ENCODE measurements at regions not wholly inside any gene's neighbourhood (a gene's known extent, or its start where the extent isn't known, plus 50 kb on each side); places are given as distances from the start of the nearest gene placed in this dataset.

DNA sequence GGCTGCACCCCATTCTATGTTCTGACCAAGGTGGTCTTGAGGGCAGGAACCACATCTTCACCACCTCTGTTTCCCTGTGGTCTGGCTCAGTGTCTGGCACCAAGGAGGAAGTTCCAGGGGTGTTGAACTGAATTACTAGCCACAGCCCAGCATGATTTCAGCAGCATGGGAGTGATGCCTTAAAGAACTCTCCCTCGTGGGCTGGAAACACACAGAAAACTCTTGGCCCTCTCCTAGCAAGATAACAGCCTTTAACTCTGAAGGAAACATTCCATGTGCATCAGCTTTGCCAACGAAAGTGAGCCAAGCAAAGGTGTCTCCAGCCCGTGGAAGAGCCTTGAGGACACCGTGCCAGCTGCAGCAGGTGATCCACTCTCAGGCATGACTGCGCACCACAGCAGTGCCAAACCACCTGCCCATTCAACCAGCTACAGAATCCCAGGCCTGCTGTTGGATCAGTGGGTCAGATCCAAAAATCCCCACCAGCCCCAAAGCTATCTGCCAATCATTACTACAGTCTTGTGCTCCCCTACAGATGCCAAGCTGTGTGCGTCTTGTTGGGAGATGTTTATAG is 124.8 kb downstream of the TTC32 start:
- no peak for DNase-seq

- DNase-seq, result no peak
Measured at GRCh38 chr2:19775838-19776237, 125.9 kb downstream of the TTC32 start.

GRCh38 chr2:19775315-19775714 is 126.5 kb downstream of the TTC32 start:
- DNase-seq, result no peak

DNA sequence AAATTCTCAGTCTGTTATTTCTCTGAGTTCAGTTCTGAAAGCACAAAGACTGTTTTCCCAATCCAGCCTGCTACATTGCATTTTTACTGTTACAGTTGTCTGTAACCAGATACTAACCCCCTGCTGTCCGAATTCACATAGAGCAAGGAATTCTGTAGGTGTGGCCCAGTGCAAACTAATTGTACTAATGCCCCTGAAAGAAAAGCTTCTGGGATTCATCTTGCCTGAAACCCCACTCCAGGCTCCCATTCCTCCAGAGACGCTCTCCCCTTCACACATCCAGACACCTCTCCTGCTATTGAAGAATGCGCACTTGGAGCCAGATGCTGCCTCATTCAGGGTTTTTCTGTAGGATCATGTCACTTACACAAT is 127.0 kb downstream of the TTC32 start:
- no peak for DNase-seq

- no peak for DNase-seq
Measured at GRCh38 chr2:19772981-19773380, 128.8 kb downstream of the TTC32 start.

GRCh38 chr2:19769513-19769912 is 132.3 kb downstream of the TTC32 start:
- DNase-seq, result no peak

DNA sequence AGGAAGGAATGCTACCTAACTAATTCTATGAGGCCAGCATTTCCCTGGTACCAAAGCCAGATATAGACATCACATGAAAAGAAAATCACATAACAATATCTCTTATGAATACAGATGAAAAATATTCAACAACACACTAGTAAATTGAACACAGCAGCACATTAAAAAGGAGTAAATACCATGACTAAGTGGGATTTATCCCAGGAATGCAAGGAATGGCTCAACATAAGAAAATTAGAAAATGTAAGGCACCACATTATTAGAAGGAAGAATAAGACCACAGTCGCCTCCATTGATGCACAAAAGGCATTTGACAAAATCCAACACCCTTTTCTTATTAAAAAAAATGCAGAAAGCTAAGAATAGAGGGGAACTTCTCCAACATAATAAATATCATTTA is 133.9 kb downstream of the TTC32 start:
- DNase-seq, result no peak

GRCh38 chr2:19764998-19765397 is 136.8 kb downstream of the TTC32 start:
- DNase-seq, result no peak

- no peak for DNase-seq
Measured at GRCh38 chr2:19763731-19764130, 138.1 kb downstream of the TTC32 start.

GRCh38 chr2:19762959-19763605 is 138.7 kb downstream of the TTC32 start:
- no peak for DNase-seq

DNA sequence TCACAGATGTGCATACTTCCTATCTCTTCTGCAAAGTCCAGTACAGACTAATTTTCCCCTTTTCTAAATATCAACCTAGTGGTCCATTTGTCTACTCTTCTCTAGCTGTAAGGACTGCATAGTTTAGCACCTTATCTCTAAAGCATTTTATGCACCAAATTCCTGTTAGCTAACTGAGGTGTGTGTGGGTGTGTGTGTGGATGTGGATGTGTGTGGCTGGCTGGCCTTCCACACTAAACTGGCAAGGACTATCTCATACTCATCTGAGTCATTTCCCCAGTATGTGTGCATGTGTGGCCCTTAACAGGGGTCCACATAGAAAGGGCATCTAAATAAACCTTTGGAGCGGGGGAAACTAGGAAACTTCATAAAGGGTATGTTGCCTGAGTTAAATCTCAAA is 139.6 kb downstream of the TTC32 start:
- no peak for DNase-seq

DNA sequence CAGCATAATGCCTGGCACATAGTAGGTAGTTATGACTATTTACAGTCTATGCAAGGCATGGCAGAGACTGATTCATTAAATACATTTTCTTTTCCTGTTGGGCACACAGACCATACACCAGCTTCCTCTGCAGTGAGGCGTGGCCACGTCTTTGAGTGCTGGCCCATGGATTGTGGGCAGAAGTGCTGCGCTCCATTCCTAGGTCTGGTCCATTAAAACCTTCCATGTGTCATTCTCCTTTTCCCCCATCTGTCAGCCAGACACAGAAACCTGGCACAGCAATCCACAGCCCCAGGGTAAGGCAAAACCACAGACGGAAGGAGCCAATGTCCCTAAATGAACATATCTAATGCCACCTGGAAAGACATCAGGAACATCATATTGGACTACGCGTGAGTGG is 141.9 kb downstream of the TTC32 start:
- no peak for DNase-seq

DNA sequence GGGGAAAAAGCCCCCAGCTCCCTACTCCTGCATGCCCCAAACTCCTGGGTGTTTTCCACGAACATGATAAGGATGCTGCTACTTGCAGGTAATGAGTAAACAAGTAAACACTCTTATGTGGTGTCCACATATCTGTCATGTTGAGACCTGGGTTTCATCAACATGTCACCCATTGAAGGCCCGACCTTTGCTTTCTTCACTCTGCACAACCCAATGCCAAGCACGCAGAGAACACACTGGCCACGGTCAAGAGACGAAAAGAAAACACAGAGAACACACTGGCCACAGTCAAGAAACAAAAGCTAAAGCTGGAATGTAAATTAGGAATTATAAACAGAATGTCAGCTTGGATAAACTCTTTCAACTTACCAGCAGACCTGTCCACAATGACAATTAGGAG is 143.1 kb downstream of the TTC32 start:
- no peak for DNase-seq

DNA sequence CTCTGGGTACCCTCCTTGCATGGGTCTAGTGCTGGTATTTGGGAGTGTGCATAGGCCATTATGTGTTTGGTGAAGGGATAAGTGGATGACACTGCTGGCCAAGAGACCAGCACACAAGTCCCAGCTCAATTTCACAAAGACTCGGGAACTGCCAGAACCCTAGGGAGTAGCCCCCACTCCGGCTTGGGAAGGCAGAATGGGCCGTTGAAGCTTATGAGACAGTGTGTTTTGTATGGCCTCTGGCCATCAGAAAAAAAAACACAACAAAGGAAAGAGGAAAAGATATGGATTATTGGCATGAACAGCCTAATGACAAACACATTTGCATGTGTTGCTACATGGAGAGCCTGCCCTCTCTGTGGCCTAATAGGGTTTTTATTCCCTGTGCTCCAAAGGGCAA is 144.2 kb downstream of the TTC32 start:
- no peak for DNase-seq

DNA sequence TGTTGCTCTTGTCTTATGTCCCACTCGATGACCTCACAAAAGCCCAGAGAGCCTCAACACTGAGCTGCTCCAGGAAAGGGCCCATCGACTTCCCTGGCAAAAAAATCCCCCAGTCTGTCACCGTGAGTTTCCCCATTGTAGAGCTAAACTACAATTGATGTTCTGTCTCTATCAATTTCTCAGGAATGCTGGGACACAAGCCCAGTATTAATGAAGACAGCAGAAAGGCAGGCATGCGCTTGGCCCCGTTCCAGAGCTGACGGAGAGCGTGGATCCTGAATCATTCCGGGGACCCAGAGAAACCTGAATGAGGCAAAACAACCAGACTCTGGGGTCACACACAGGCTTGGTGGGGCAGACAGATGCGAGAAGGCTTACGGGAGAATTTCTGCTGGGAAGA is 146.9 kb downstream of the TTC32 start:
- no peak for DNase-seq

- no peak for DNase-seq
Measured at GRCh38 chr2:19753818-19754217, 148.0 kb downstream of the TTC32 start.

- no peak for DNase-seq
Measured at GRCh38 chr2:19753314-19753713, 148.5 kb downstream of the TTC32 start.

DNA sequence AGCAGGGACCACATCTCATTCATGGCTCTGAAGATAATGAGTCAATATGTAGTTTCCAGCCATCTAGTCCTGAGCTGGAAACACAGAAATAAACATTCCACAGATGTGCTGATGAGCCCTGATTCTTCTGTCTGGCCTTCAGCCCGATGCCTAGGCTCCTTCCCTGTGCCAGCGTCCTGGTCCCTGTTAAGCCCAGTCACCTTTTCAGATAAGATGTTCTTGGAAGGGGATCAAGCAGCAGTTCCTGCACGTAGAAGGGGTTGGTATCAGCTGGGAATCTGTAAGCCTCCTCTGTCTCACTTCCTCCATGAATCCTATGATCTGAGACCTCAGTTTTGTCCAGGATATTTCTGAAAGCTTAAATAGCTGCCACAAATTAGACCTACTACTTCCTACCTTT is 149.3 kb downstream of the TTC32 start:
- DNase-seq, result no peak

GRCh38 chr2:19751631-19752030 is 150.2 kb downstream of the TTC32 start:
- DNase-seq, result no peak

DNA sequence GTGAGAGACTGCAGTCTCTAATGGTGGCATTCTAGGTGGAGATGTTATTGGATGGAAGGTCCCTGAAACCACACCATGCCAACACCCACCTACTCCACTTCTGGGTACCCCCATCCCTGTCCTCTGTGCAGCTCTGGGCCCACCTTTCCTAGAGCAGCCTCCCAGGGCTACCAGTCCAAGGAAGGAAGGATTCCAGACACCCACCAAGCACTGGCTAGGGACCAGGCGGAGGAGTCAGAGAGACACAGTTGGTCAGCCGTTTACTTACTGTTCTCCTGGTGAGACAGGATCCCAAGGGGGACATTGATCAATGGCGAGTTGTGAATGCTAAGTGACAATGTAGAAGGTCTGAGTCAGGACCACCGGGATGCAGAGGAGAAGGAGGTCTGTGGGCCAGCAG is 151.6 kb downstream of the TTC32 start:
- no peak for DNase-seq

DNA sequence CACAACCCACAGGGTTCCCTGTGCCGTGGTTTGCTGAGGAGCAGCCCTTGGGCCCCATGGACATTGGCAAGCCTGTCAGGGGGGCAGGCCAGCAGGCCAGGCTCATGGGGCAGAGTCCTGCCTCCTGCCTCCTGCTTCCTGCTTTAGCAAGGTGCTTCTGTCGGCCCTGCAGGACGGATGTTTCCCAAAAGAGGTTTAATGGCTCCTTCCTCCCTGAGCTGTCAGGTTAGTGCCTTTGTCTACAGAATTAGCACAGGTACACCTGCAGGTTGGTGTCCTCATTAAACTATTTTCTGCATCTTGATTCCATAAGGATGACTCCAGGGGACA is 152.3 kb downstream of the TTC32 start:
- no peak for DNase-seq

- no peak for DNase-seq
Measured at GRCh38 chr2:19748711-19749506, 152.9 kb downstream of the TTC32 start.

- DNase-seq, result no peak
Measured at GRCh38 chr2:19748073-19748375, 153.8 kb downstream of the TTC32 start.

DNA sequence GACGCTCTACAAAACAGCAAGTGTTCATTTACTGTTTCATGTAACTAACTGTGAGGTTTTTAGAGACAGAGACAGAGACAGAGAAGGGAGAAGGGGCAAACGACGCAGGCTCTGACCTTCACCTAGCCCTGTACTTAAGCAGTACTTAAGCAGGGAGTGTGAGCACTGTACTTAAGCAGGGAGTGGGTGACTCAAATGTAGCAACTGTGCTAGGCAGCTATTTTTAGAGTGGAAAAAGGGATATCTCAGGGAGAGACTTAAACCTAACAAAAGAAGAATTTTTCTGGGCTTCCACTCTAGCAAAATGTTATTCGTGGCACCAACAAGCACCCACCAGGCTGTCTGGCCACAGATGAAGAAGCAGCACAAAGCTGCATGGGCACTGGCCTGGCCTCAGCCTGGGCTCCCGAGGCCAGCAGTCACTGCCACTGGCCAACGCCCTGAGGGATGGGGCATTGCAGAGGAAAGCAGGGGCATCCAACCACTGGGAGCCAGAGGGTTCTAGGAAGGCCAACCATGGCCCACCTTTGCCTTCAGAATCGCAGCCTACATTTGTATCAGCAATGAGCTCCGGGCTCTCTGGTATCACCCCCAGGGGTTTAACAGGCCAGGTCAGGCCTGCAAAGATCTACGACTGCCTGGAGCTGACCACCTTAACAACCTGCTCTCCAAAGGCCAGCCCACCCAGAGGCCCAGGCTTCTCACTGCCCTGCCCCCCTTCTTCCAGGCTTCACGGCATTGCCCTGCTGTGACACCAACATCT is 154.3 kb downstream of the TTC32 start:
- no peak for DNase-seq

Measured in activated CD8-positive, alpha-beta memory T cell treated with anti-CD3 and anti-CD28 coated beads, Interleukin-2, amount 50 U/mL, for 48 hours (primary cell).